IMR-90 (cell line): ENCODE measurements at regions not wholly inside any gene's neighbourhood (a gene's known extent, or its start where the extent isn't known, plus 50 kb on each side); places are given as distances from the start of the nearest gene placed in this dataset.

Experiments used
- ATAC-seq: fragments of 200-7000 bp; cut with Tn5 transposase; 2 replicates; pipeline ENCODE4 v1.9.1; 2020; ENCODE audit warnings: low read depth, mild to moderate bottlenecking, moderate library complexity
- BruUV-seq: library from RNA; stranded (reverse); fragments of 400-500 nt; replicated peaks from 2 replicates; lab custom pipeline; 2021; lab: Mats Ljungman, UMichigan
- CTCF ChIA-PET: fragments of 300-600 bp; formaldehyde crosslinking; extraction: SDS; loops from one replicate; lab custom pipeline; 2021; ENCODE audit warnings: antibody characterized with exemption; lab: Yijun Ruan, JAX
- POLR2A ChIA-PET: fragments of 300-600 bp; sonication (Branson Sonifier 250); formaldehyde crosslinking; loops from one replicate; lab custom pipeline; 2022; ENCODE audit warnings: antibody characterized with exemption; ENCODE audit not compliant: unreplicated experiment; lab: Charles Lee
- DNase-seq: peaks from one replicate; pipeline ENCODE4 v3.0.0; 2013
- H2AFZ ChIP-seq: replicated peaks from 2 replicates; pipeline ENCODE3; 2013; ENCODE audit warnings: low read length, mild to moderate bottlenecking; ENCODE audit not compliant: poor library complexity
- H2AK5ac ChIP-seq: 2 replicates; pipeline ENCODE4 v1.6.1; 2013; ENCODE audit warnings: low read depth, low read length, inconsistent platforms
- H2AK9ac ChIP-seq: replicated peaks from 2 replicates; pipeline ENCODE3; 2013; ENCODE audit warnings: mild to moderate bottlenecking, low read depth, low read length, moderate library complexity; ENCODE audit not compliant: poor library complexity
- H2BK120ac ChIP-seq: 2 replicates; pipeline ENCODE4 v1.6.1; 2013; ENCODE audit warnings: low read depth, low read length, inconsistent platforms
- H2BK15ac ChIP-seq: 3 replicates; pipeline ENCODE4 v1.6.1; 2013; ENCODE audit warnings: low read depth, low read length, inconsistent platforms
- H2BK20ac ChIP-seq: 2 replicates; pipeline ENCODE4 v1.6.1; 2013; ENCODE audit warnings: low read depth, mild to moderate bottlenecking, inconsistent platforms, low read length, moderate library complexity
- H2BK5ac ChIP-seq: 2 replicates; pipeline ENCODE4 v1.6.1; 2013; ENCODE audit warnings: mild to moderate bottlenecking, low read depth, low read length, inconsistent platforms; ENCODE audit not compliant: poor library complexity, severe bottlenecking
- H3K14ac ChIP-seq: replicated peaks from 2 replicates; pipeline ENCODE4 v1.6.1; 2013; ENCODE audit warnings: low read depth, low read length, inconsistent platforms
- H3K18ac ChIP-seq: 2 replicates; pipeline ENCODE4 v1.6.1; 2013; ENCODE audit warnings: low read depth, low read length, control low read depth
- H3K23ac ChIP-seq: 2 replicates; pipeline ENCODE4 v1.6.1; 2013; ENCODE audit warnings: low read depth, low read length, inconsistent platforms
- H3K27ac ChIP-seq: 2 replicates; pipeline ENCODE4 v1.5.1; 2013; ENCODE audit warnings: mild to moderate bottlenecking, control low read depth, low read length; ENCODE audit not compliant: insufficient read depth
- H3K27me3 ChIP-seq: 2 replicates; pipeline ENCODE4 v1.6.1; 2013; ENCODE audit warnings: low read length; ENCODE audit not compliant: control insufficient read depth, insufficient read depth
- H3K36me3 ChIP-seq: 2 replicates; pipeline ENCODE4 v1.6.1; 2013; ENCODE audit warnings: low read length, mixed read lengths; ENCODE audit not compliant: control insufficient read depth, insufficient read depth
- H3K4ac ChIP-seq: 2 replicates; pipeline ENCODE4 v1.6.1; 2013; ENCODE audit warnings: low read depth, low read length, inconsistent platforms
- H3K4me1 ChIP-seq: 2 replicates; pipeline ENCODE4 v1.6.1; 2013; ENCODE audit warnings: low read length, mixed read lengths; ENCODE audit not compliant: control insufficient read depth, insufficient read depth
- H3K4me2 ChIP-seq: 2 replicates; pipeline ENCODE4 v1.6.1; 2013; ENCODE audit warnings: low read depth, mild to moderate bottlenecking, control low read depth, low read length, moderate library complexity
- H3K4me3 ChIP-seq: 2 replicates; pipeline ENCODE4 v1.5.1; 2013; ENCODE audit warnings: low read depth, mild to moderate bottlenecking, control low read depth, low read length, moderate library complexity; ENCODE audit not compliant: insufficient read depth
- H3K56ac ChIP-seq: 2 replicates; pipeline ENCODE4 v1.6.1; 2013; ENCODE audit warnings: low read length, inconsistent platforms; ENCODE audit not compliant: insufficient read depth; ENCODE audit errors: extremely low read depth
- H3K79me1 ChIP-seq, 2 experiments: 2 replicates each; pipeline ENCODE4 v1.6.1; 2013; ENCODE audit warnings: low read length in 2 of 2, inconsistent platforms in 1 of 2, low read depth in 1 of 2
- H3K9ac ChIP-seq: 2 replicates; pipeline ENCODE4 v1.6.1; 2013; ENCODE audit warnings: low read depth, low read length, control low read depth
- H3K9me1 ChIP-seq: 2 replicates; pipeline ENCODE4 v1.6.1; 2013; ENCODE audit warnings: low read length, inconsistent platforms; ENCODE audit not compliant: insufficient read depth
- H3K9me3 ChIP-seq: 2 replicates; pipeline ENCODE4 v1.6.1; 2013; ENCODE audit warnings: low read length; ENCODE audit not compliant: control insufficient read depth, insufficient read depth
- H4K20me1 ChIP-seq: 2 replicates; pipeline ENCODE4 v1.6.1; 2013; ENCODE audit warnings: low read length, inconsistent platforms; ENCODE audit not compliant: insufficient read depth
- H4K5ac ChIP-seq: 2 replicates; pipeline ENCODE4 v1.6.1; 2013; ENCODE audit warnings: mild to moderate bottlenecking, low read depth, low read length, control low read depth
- H4K8ac ChIP-seq, 2 experiments: 2 replicates each; pipeline ENCODE4 v1.6.1; 2013; ENCODE audit warnings: low read depth in 2 of 2, low read length in 2 of 2, control low read depth in 1 of 2, inconsistent platforms in 1 of 2
- H4K91ac ChIP-seq: 2 replicates; pipeline ENCODE4 v1.6.1; 2013; ENCODE audit warnings: low read depth, low read length, inconsistent platforms; ENCODE audit not compliant: insufficient read depth
- FOS ChIP-seq: fragments of 150-350 bp; IDR thresholded peaks from 2 replicates; pipeline ENCODE4 v1.6.1; 2016; ENCODE audit warnings: low read depth, low read length
- MXI1 ChIP-seq: IDR thresholded peaks from 2 replicates; pipeline ENCODE4 v1.6.1; 2012; ENCODE audit warnings: low read depth, mild to moderate bottlenecking, low read length, moderate library complexity, borderline replicate concordance
- RAD21 ChIP-seq: IDR thresholded peaks from 2 replicates; pipeline ENCODE4 v1.6.1; 2012; ENCODE audit warnings: low read length, improper control_type of control experiment
- RCOR1 ChIP-seq: IDR thresholded peaks from 2 replicates; pipeline ENCODE4 v1.6.1; 2012; ENCODE audit warnings: mild to moderate bottlenecking, low read length, improper control_type of control experiment; ENCODE audit not compliant: insufficient replicate concordance
- USF2 ChIP-seq: fragments of 150-350 bp; IDR thresholded peaks from 2 replicates; pipeline ENCODE4 v1.6.1; 2017; ENCODE audit warnings: mild to moderate bottlenecking, antibody characterized with exemption, low read length, low read depth
- dilution Hi-C: fragments of 300-500 bp; cut with HindIII; formaldehyde crosslinking; loops from one replicate; pipeline ENCODE4 v1.14.3; 2018; ENCODE audit warnings: low sequenced_read_pairs; ENCODE audit not compliant: unreplicated experiment
- in situ Hi-C: fragments of 300-500 bp; cut with MboI; formaldehyde crosslinking; loops from 3 replicates; pipeline ENCODE4 v1.14.3; 2019; ENCODE audit warnings: low sequenced_read_pairs, inconsistent platforms, mixed read lengths
- intact Hi-C: fragments of 100-400 bp; cut with micrococcal nuclease; formaldehyde crosslinking; loops from 2 replicates; pipeline ENCODE4 v1.10.0; 2022

- H2BK120ac ChIP-seq = no peak overlapping the region
- no peaks in the 10 kb centered on the region for H3K9me3 ChIP-seq
- H3K4me3 ChIP-seq = no peak overlapping the region
- dilution Hi-C loops (no loop called here), intact Hi-C loops (no loop called here), in situ Hi-C loops (no loop called here)
- no peak overlapping the region for H3K56ac ChIP-seq
- POLR2A ChIA-PET = no interaction called here
- no peak overlapping the region for H2AK9ac ChIP-seq
- H3K9ac ChIP-seq = no peak overlapping the region
- H4K91ac ChIP-seq = no peak overlapping the region
- H2BK5ac ChIP-seq = no peak overlapping the region
- no TSS peak for BruUV-seq
- no peak overlapping the region for H3K27ac ChIP-seq
- no peaks in the 10 kb centered on the region for H3K36me3 ChIP-seq
- H3K79me1 ChIP-seq = no peaks in the 10 kb centered on the region
- no peak; the same call in 1 of the 2 replicates for ATAC-seq
- H3K14ac ChIP-seq = no peak overlapping the region
- no peak overlapping the region for H3K23ac ChIP-seq
- no peak overlapping the region for H3K18ac ChIP-seq
- no peak overlapping the region for H4K5ac ChIP-seq
- TF ChIP-seq RAD21 (no peak), RCOR1 (no peak), FOS (no peak), MXI1 (no peak), USF2 (no peak)
- CTCF ChIA-PET = no interaction called here
- H3K9me1 ChIP-seq = no peaks in the 10 kb centered on the region
- no peaks in the 10 kb centered on the region for H3K4me1 ChIP-seq
- no peak overlapping the region for H2BK15ac ChIP-seq
- H2AK5ac ChIP-seq = no peak overlapping the region
- H2AFZ ChIP-seq = no peak overlapping the region
- H4K20me1 ChIP-seq = no peaks in the 10 kb centered on the region
- DNase-seq = no peak
- H3K4me2 ChIP-seq = no peak overlapping the region
- H2BK20ac ChIP-seq = no peak overlapping the region
- H4K8ac ChIP-seq = no peak overlapping the region
- H3K27me3 ChIP-seq = no peaks in the 10 kb centered on the region
- no peak overlapping the region for H3K4ac ChIP-seq
Observed at GRCh38 chr11:106278391-106278790, 200.9 kb downstream of the AASDHPPT start.
